GM12878 (cell line): ENCODE measurements at regions not wholly inside any gene's neighbourhood (a gene's known extent, or its start where the extent isn't known, plus 50 kb on each side); places are given as distances from the start of the nearest gene placed in this dataset.

Experiments
- ATAC-seq: fragments of 200-7000 bp; cut with Tn5 transposase; 3 replicates; pipeline ENCODE4 v1.9.1; 2020; ENCODE audit warnings: mild to moderate bottlenecking, moderate library complexity
- BruUV-seq: library from RNA; stranded (reverse); fragments of 400-500 nt; replicated peaks from 2 replicates; lab custom pipeline; 2021; lab: Mats Ljungman, UMichigan
- CTCF ChIA-PET: fragments of 300-600 bp; sonication (Branson Sonifier 250); formaldehyde crosslinking; extraction: SDS; loops from one replicate; lab custom pipeline; 2021; ENCODE audit warnings: inconsistent platforms; lab: Yijun Ruan, JAX
- POLR2A ChIA-PET: fragments of 350-600 bp; formaldehyde crosslinking; extraction: SDS; loops from one replicate; lab custom pipeline; 2021; ENCODE audit warnings: inconsistent platforms; lab: Charles Lee
- RAD21 ChIA-PET: fragments of 300-600 bp; sonication (Branson Sonifier 250); formaldehyde crosslinking; loops from one replicate; lab custom pipeline; 2023; ENCODE audit warnings: antibody characterized with exemption; ENCODE audit not compliant: unreplicated experiment; lab: Charles Lee
- SMC1A ChIA-PET: fragments of 300-600 bp; sonication (Branson Sonifier 250); formaldehyde crosslinking; loops from one replicate; lab custom pipeline; 2023; ENCODE audit not compliant: unreplicated experiment, uncharacterized antibody; lab: Charles Lee
- DNase-seq: peaks from one replicate; pipeline ENCODE4 v3.0.0-alpha.2; 2011; ENCODE audit warnings: low read depth, low spot score
- FAIRE-seq: peaks from 3 replicates; lab custom pipeline; 2011; peaks lifted over from hg19 to GRCh38; lab: Jason Lieb, UNC
- H2AFZ ChIP-seq: 2 replicates; pipeline ENCODE4 v1.6.0; 2011; ENCODE audit warnings: low read depth, low read length, control low read depth; ENCODE audit not compliant: control insufficient read depth
- H3K27ac ChIP-seq: 2 replicates; pipeline ENCODE4 v1.5.1; 2011; ENCODE audit warnings: control low read depth; ENCODE audit not compliant: control insufficient read depth, insufficient read depth
- H3K27me3 ChIP-seq, 2 experiments: replicated peaks in 1 of 2; 2 replicates each; pipeline versions ENCODE4 v1.6.0 to v1.6.1; 2011; ENCODE audit warnings: low read length in 1 of 2; ENCODE audit not compliant: control insufficient read depth in 2 of 2, insufficient read depth in 2 of 2
- H3K36me3 ChIP-seq, 2 experiments: 2 replicates each; pipeline ENCODE4 v1.5.1; 2011; ENCODE audit warnings: low read length in 1 of 2; ENCODE audit not compliant: control insufficient read depth in 2 of 2, insufficient read depth in 2 of 2
- H3K4me1 ChIP-seq: 2 replicates; pipeline ENCODE4 v1.6.1; 2011; ENCODE audit warnings: mild to moderate bottlenecking, low read length, moderate library complexity, mixed read lengths; ENCODE audit not compliant: control insufficient read depth, insufficient read depth
- H3K4me2 ChIP-seq: 2 replicates; pipeline ENCODE4 v1.6.0; 2011; ENCODE audit warnings: control low read depth; ENCODE audit not compliant: control insufficient read depth, insufficient read depth
- H3K4me3 ChIP-seq: fragments of 200-600 bp; sonication (generic); 2 replicates; pipeline ENCODE4 v1.5.1; 2016
- H3K79me2 ChIP-seq: 2 replicates; pipeline ENCODE4 v1.6.0; 2011; ENCODE audit warnings: low read length; ENCODE audit not compliant: control insufficient read depth, insufficient read depth
- H3K9ac ChIP-seq: 2 replicates; pipeline ENCODE4 v1.8.0; 2011; ENCODE audit warnings: low read length, control low read depth, mixed read lengths; ENCODE audit not compliant: control insufficient read depth, insufficient read depth
- H3K9me3 ChIP-seq: replicated peaks from 3 replicates; pipeline ENCODE4 v1.5.1; 2011; ENCODE audit warnings: mild to moderate bottlenecking, low read length; ENCODE audit not compliant: control insufficient read depth, insufficient read depth
- H4K20me1 ChIP-seq: 2 replicates; pipeline ENCODE4 v1.6.0; 2011; ENCODE audit not compliant: control insufficient read depth, insufficient read depth
- DPF2 ChIP-seq: fragments of 450-650 bp; IDR thresholded peaks from 2 replicates; pipeline ENCODE4 v1.6.1; 2017; ENCODE audit warnings: mild to moderate bottlenecking
- KLF5 ChIP-seq: fragments of 450-650 bp; IDR thresholded peaks from 2 replicates; pipeline ENCODE4 v1.6.1; 2014; ENCODE audit warnings: mild to moderate bottlenecking; ENCODE audit not compliant: partially characterized antibody
- NFYB ChIP-seq: IDR thresholded peaks from 2 replicates; pipeline ENCODE4 v1.6.1; 2011; ENCODE audit warnings: low read depth, mild to moderate bottlenecking, low read length, improper control_type of control experiment, moderate library complexity; ENCODE audit not compliant: insufficient read depth
- NR2C2 ChIP-seq: IDR thresholded peaks from 2 replicates; pipeline ENCODE4 v1.6.1; 2011; ENCODE audit warnings: borderline replicate concordance, low read depth; ENCODE audit not compliant: control insufficient read depth, insufficient read length
- PAX8 ChIP-seq: fragments of 450-650 bp; IDR thresholded peaks from 2 replicates; pipeline ENCODE4 v1.6.1; 2017; ENCODE audit warnings: mild to moderate bottlenecking, moderate library complexity
- SUZ12 ChIP-seq: fragments of 200-600 bp; sonication (generic); IDR thresholded peaks from one replicate; pipeline ENCODE4 v1.6.1; 2018; ENCODE audit warnings: antibody characterized with exemption, mild to moderate bottlenecking; ENCODE audit not compliant: unreplicated experiment
- TARDBP ChIP-seq: IDR thresholded peaks from 2 replicates; pipeline ENCODE4 v1.6.1; 2016; ENCODE audit warnings: borderline replicate concordance
- ZNF217 ChIP-seq: fragments of 450-650 bp; IDR thresholded peaks from 2 replicates; pipeline ENCODE4 v1.6.1; 2017; ENCODE audit warnings: antibody characterized with exemption, mild to moderate bottlenecking
- WGBS: methylation state at CpG from one replicate; pipeline ENCODE4 v1.1.6; 2016; ENCODE audit warnings: low lambda C conversion rate; ENCODE audit not compliant: insufficient replicate concordance, insufficient coverage; ENCODE audit errors: missing lambda C conversion rate; 5-methylcytosine and 5-hydroxymethylcytosine counted together
- in situ Hi-C: fragments of 300-500 bp; cut with MboI; formaldehyde crosslinking; loops from 9 replicates; pipeline ENCODE4 v1.14.3; 2018; ENCODE audit warnings: mixed read lengths
- intact Hi-C: fragments of 100-400 bp; cut with micrococcal nuclease; formaldehyde crosslinking; loops from one replicate; pipeline ENCODE4 v1.14.2; 2022; ENCODE audit not compliant: unreplicated experiment
- TF ChIP-seq, protein P1 (sequence below): fragments of 450-650 bp; IDR thresholded peaks from 2 replicates; pipeline ENCODE4 v1.6.1; 2016; ENCODE audit warnings: mild to moderate bottlenecking
- TF ChIP-seq, protein P2 (sequence below): IDR thresholded peaks from 2 replicates; pipeline ENCODE4 v1.6.1; 2012; ENCODE audit warnings: mild to moderate bottlenecking, low read depth, low read length

DNA sequence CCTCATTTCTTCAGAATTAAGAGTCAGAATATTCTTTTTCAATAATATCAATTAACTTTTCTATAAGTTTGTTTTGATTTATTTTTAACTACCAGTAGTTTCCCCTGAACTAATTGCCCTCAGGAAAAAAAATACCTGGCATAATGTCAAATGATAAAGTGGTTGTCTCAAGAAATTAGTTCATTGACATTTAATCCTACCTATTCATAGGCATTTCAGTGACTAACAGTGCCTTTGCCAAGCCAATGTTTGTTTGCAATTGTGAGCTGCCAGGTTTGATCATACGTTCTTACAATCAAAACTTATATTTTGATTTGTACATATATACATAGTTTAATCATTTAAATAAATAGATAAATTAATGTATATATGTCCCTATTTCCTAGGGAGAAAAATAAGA is 267.3 kb upstream of the MC4R start:
- Histone ChIP-seq H2AFZ (no peak overlapping the region), H3K27ac (no peak overlapping the region), H3K79me2 (no peaks in the 10 kb centered on the region), H3K4me3 (no peak overlapping the region), H3K36me3 (no peaks in the 10 kb centered on the region), H3K27me3 (no peaks in the 10 kb centered on the region; a peak in 1 of 4 replicates), H3K4me2 (no peak overlapping the region), H3K4me1 (no peaks in the 10 kb centered on the region), H3K9ac (no peak overlapping the region), H4K20me1 (no peaks in the 10 kb centered on the region), H3K9me3 (no peaks in the 10 kb centered on the region; the same call in 2 of the 3 replicates)
- intact Hi-C loops (no loop called here), in situ Hi-C loops (no loop called here)
- ChIA-PET RAD21 (no interaction called here), CTCF (no interaction called here), POLR2A (no interaction called here), SMC1A (no interaction called here)
- DNase-seq, result no peak
- ATAC-seq, result no peak
- FAIRE-seq, result no peak
- TF ChIP-seq NR2C2, result no peak
- no peak for TF ChIP-seq KLF5
- no peak for TF ChIP-seq NFYB
- no peak for TF ChIP-seq ZNF217
- no peak for TF ChIP-seq SUZ12
- no peak for TF ChIP-seq TARDBP
- no peak for TF ChIP-seq DPF2
- TF ChIP-seq PAX8, result no peak
- TF ChIP-seq, protein P1, sequence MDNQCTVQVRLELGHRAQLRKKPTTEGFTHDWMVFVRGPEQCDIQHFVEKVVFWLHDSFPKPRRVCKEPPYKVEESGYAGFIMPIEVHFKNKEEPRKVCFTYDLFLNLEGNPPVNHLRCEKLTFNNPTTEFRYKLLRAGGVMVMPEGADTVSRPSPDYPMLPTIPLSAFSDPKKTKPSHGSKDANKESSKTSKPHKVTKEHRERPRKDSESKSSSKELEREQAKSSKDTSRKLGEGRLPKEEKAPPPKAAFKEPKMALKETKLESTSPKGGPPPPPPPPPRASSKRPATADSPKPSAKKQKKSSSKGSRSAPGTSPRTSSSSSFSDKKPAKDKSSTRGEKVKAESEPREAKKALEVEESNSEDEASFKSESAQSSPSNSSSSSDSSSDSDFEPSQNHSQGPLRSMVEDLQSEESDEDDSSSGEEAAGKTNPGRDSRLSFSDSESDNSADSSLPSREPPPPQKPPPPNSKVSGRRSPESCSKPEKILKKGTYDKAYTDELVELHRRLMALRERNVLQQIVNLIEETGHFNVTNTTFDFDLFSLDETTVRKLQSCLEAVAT, result no peak
- TF ChIP-seq, protein P2, sequence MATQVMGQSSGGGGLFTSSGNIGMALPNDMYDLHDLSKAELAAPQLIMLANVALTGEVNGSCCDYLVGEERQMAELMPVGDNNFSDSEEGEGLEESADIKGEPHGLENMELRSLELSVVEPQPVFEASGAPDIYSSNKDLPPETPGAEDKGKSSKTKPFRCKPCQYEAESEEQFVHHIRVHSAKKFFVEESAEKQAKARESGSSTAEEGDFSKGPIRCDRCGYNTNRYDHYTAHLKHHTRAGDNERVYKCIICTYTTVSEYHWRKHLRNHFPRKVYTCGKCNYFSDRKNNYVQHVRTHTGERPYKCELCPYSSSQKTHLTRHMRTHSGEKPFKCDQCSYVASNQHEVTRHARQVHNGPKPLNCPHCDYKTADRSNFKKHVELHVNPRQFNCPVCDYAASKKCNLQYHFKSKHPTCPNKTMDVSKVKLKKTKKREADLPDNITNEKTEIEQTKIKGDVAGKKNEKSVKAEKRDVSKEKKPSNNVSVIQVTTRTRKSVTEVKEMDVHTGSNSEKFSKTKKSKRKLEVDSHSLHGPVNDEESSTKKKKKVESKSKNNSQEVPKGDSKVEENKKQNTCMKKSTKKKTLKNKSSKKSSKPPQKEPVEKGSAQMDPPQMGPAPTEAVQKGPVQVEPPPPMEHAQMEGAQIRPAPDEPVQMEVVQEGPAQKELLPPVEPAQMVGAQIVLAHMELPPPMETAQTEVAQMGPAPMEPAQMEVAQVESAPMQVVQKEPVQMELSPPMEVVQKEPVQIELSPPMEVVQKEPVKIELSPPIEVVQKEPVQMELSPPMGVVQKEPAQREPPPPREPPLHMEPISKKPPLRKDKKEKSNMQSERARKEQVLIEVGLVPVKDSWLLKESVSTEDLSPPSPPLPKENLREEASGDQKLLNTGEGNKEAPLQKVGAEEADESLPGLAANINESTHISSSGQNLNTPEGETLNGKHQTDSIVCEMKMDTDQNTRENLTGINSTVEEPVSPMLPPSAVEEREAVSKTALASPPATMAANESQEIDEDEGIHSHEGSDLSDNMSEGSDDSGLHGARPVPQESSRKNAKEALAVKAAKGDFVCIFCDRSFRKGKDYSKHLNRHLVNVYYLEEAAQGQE, result no peak
- WGBS, result 0% methylated on average over 1 of the region's 1 CpG
- no TSS peak for BruUV-seq
